Suprapubic skin (tissue), 4 donors: ENCODE measurements at regions not wholly inside any gene's neighbourhood (a gene's known extent, or its start where the extent isn't known, plus 50 kb on each side); places are given as distances from the start of the nearest gene placed in this dataset.

ENCODE experiments used
- DNase-seq, 2 donors: peaks; one replicate each; pipeline ENCODE4 v3.0.0-alpha.2; 2019; ENCODE audit warnings: low spot score in 2 of 2
- H3K27ac ChIP-seq: fragments of 200-600 bp; sonication (generic); one replicate; pipeline ENCODE4 v1.5.1; 2019
- H3K27me3 ChIP-seq: fragments of 200-600 bp; sonication (generic); one replicate; pipeline ENCODE4 v1.5.1; 2019
- H3K36me3 ChIP-seq: fragments of 200-600 bp; sonication (generic); one replicate; pipeline ENCODE4 v1.5.1; 2019
- H3K4me1 ChIP-seq: fragments of 200-600 bp; sonication (generic); one replicate; pipeline ENCODE4 v1.5.1; 2019
- H3K4me3 ChIP-seq: fragments of 200-600 bp; sonication (generic); one replicate; pipeline ENCODE4 v1.5.1; 2019; ENCODE audit warnings: mild to moderate bottlenecking
- H3K9me3 ChIP-seq: fragments of 200-600 bp; sonication (generic); one replicate; pipeline ENCODE4 v1.5.1; 2019
- EP300 ChIP-seq: sonication (generic); formaldehyde crosslinking; IDR thresholded peaks from one replicate; pipeline ENCODE4 v1.6.1; 2017; ENCODE audit warnings: antibody characterized with exemption
- POLR2A ChIP-seq, 2 donors: fragments of 450-650 bp; IDR thresholded peaks; one replicate each; pipeline ENCODE4 v1.6.1; 2017; ENCODE audit warnings: antibody characterized with exemption in 2 of 2, mild to moderate bottlenecking in 2 of 2, moderate library complexity in 2 of 2
- POLR2AphosphoS5 ChIP-seq, 3 donors: sonication (generic); formaldehyde crosslinking; IDR thresholded peaks; one replicate each; pipeline ENCODE4 v1.6.1; 2017; ENCODE audit warnings: antibody characterized with exemption in 3 of 3
- WGBS: methylation state at CpG from one replicate; pipeline ENCODE4 v1.1.5; 2018; 5-methylcytosine and 5-hydroxymethylcytosine counted together
- TF ChIP-seq, protein P1 (sequence below), 2 donors: fragments of 200-600 bp in 1 of 2; fragments of 450-650 bp in 1 of 2; sonication (generic) in 1 of 2; IDR thresholded peaks; one replicate each; pipeline ENCODE4 v1.5.1; 2016 to 2019; ENCODE audit warnings: antibody characterized with exemption in 2 of 2, mild to moderate bottlenecking in 1 of 2, moderate library complexity in 1 of 2

DNA sequence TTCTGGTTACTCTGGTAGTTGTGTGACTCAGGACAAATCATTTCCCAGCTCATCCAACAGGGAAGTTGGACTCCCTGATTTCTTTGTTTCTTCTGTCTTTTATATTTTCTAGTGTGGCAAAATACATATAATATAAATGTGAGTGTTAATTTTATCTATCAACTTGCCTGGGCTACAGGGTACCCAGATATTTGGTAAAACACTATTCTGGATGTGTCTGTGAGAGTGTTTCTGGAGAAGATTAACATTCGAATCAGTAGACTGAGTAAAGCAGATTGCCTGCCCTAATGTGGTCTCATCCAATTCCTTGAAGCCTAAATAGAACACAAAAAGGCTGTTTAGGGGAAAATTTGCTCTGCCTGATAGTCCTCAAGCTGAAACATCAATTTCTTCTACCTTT is 91.1 kb upstream of the EPCAM start:
- no peak for DNase-seq
- 97% methylated on average over 1 of the region's 1 CpG for WGBS
- Histone ChIP-seq H3K27ac (no peak overlapping the region), H3K27me3 (no peaks in the 10 kb centered on the region), H3K4me3 (no peak overlapping the region), H3K4me1 (peaks cover 2% of the 10 kb centered on the region), H3K36me3 (no peaks in the 10 kb centered on the region), H3K9me3 (no peaks in the 10 kb centered on the region)
- TF ChIP-seq POLR2AphosphoS5 (IDR thresholded peaks at IDR 0.05), result no peak
- TF ChIP-seq, protein P1, sequence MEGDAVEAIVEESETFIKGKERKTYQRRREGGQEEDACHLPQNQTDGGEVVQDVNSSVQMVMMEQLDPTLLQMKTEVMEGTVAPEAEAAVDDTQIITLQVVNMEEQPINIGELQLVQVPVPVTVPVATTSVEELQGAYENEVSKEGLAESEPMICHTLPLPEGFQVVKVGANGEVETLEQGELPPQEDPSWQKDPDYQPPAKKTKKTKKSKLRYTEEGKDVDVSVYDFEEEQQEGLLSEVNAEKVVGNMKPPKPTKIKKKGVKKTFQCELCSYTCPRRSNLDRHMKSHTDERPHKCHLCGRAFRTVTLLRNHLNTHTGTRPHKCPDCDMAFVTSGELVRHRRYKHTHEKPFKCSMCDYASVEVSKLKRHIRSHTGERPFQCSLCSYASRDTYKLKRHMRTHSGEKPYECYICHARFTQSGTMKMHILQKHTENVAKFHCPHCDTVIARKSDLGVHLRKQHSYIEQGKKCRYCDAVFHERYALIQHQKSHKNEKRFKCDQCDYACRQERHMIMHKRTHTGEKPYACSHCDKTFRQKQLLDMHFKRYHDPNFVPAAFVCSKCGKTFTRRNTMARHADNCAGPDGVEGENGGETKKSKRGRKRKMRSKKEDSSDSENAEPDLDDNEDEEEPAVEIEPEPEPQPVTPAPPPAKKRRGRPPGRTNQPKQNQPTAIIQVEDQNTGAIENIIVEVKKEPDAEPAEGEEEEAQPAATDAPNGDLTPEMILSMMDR (IDR thresholded peaks at IDR 0.05), result no peak
- TF ChIP-seq POLR2A (IDR thresholded peaks at IDR 0.05), result no peak
- no peak for TF ChIP-seq EP300

DNA sequence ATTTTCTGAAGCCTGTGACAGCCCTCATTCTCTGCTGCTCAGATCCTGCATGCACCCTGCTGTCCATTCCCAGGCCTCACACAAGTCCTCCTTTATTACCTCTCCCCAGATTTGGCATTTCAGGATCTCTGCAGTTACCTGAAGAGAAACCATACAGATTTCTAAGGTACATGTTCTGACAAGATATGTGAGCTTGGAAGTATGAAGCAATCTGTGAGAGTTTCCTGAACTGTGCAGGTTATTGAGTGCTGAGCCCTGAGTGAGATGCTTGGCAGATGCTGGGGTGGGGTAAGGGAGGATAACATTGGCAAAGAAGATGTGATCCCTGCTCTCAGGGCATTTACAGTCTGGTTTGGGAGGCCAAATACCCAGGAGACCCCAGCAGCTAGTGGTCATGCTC is 91.9 kb upstream of the EPCAM start:
- Histone ChIP-seq H3K9me3 (no peaks in the 10 kb centered on the region), H3K36me3 (no peaks in the 10 kb centered on the region), H3K27me3 (no peaks in the 10 kb centered on the region), H3K4me1 (peaks cover 10% of the 10 kb centered on the region), H3K27ac (no peak overlapping the region), H3K4me3 (no peak overlapping the region)
- TF ChIP-seq, protein P1 (IDR thresholded peaks at IDR 0.05), result no peak
- TF ChIP-seq POLR2AphosphoS5 (IDR thresholded peaks at IDR 0.05) (no peak), POLR2A (IDR thresholded peaks at IDR 0.05) (no peak)
- no peak for DNase-seq

DNA sequence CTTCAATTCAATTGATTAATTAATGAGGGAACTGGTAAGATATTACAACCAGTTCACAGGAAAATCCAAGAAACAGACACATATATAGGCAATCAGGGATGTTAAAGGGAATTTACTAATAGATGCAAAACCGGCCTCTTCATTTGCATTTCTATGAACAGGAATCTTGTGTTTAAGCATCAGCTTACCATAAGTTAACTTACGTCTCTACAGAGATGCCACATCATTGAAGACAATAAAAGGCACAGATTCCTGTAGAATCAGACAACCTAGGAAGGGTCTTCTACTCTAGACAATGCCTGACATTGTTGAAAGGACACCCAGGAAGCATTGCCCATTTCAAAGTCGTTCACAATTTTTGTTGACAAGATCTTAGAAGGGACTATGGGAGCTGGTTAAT is 93.0 kb upstream of the EPCAM start:
- Histone ChIP-seq H3K27me3 (no peaks in the 10 kb centered on the region), H3K4me1 (peaks cover 14% of the 10 kb centered on the region), H3K9me3 (no peaks in the 10 kb centered on the region), H3K27ac (no peak overlapping the region), H3K36me3 (no peaks in the 10 kb centered on the region), H3K4me3 (no peak overlapping the region)
- no peak for TF ChIP-seq POLR2A (IDR thresholded peaks at IDR 0.05)
- TF ChIP-seq, protein P1 (IDR thresholded peaks at IDR 0.05), result no peak
- TF ChIP-seq POLR2AphosphoS5 (IDR thresholded peaks at IDR 0.05), result no peak
- TF ChIP-seq EP300, result no peak
- DNase-seq, result no peak
- WGBS, result 89% methylated on average over 3 of the region's 3 CpGs

DNA sequence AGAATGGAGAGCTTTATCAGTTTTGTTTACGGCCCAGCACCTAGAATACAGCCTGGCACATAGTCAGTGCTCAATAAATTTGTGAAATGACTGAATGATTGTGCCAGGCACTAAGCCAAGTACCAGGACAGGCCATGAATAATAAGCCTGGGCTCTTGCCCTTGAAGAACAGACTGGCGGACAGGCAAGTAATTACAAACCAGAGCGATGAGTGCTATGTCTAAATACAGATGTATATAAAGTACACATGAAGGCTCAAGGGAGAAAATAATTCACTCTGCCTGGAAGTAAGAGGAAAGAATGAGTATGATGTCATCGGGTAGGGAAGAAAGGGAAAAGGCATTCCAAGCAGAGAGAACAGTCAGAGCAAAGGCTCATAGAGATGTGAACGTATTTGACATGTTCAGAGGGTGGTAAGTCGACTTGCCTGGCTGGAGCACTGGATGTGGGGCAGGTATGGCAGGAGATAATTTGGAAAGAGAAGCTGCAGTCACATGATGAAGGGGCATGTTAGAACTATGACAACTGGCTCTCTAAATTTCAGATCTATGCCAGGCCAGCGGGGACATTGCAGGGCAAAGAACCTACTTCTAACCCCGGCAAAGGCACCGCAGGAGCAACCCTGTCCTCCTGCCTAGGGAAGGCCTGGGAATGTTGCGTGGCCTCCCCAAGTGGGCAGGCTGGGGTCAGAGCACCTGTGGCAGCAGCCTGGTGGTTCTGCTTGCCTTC is 94.9 kb upstream of the EPCAM start:
- Histone ChIP-seq H3K27me3 (no peaks in the 10 kb centered on the region), H3K4me3 (no peak overlapping the region), H3K4me1 (peaks cover 21% of the 10 kb centered on the region), H3K36me3 (no peaks in the 10 kb centered on the region), H3K9me3 (no peaks in the 10 kb centered on the region), H3K27ac (no peak overlapping the region)
- no peak for DNase-seq
- TF ChIP-seq POLR2A (IDR thresholded peaks at IDR 0.05), result no peak
- TF ChIP-seq POLR2AphosphoS5 (IDR thresholded peaks at IDR 0.05), result no peak
- TF ChIP-seq, protein P1 (IDR thresholded peaks at IDR 0.05), result no peak
- WGBS, result 57% methylated on average over 8 of the region's 10 CpGs

DNA sequence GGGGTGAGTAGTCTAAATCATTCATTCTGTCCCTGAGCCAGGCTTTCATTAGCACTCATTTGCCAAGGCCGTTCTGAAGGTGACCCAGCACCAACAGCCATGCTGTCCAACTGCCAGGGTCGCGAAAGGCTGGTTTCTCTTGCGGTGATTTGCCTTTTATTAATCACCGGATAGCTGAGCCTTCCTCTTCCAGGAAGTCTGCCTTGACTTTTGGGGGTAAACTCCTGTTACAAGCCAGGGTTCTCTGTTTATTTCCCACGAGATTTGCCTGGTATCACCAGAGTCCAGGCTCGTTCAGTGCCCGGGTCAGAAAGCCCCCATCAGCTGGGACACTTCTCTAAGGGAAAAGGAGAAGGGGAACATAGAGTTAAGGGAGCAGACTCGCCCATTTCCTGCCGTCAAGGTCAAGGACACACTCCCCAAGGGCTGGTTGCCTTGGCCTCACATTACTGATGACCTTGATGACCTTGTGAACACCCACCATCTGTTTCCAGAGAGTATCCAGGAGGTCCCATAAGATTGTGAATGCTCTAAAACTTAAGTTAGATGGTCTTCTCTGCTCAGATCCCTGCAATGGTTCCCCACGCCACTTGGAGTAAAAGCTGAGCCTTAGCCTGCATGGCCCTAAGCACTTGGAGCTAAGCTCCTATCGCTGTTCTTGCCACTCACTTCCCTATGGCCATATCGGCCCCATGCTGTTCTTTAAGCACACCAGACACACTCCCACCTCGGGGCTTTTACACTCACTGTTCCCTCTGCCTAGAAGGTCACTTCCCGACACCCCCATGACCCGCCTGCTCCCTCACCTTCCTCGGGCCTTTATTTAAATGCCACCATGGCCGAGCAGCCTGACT is 96.0 kb upstream of the EPCAM start:
- no peak for DNase-seq
- Histone ChIP-seq H3K4me1 (peaks cover 23% of the 10 kb centered on the region), H3K27me3 (no peaks in the 10 kb centered on the region), H3K9me3 (no peaks in the 10 kb centered on the region), H3K4me3 (peak overlapping the region; percentile 40), H3K36me3 (no peaks in the 10 kb centered on the region), H3K27ac (no peak overlapping the region)
- WGBS, result 85% methylated on average over 16 of the region's 18 CpGs
- TF ChIP-seq EP300 (no peak), POLR2AphosphoS5 (IDR thresholded peaks at IDR 0.05) (no peak), POLR2A (IDR thresholded peaks at IDR 0.05) (no peak)
- TF ChIP-seq, protein P1 (IDR thresholded peaks at IDR 0.05), result no peak
